Astrocyte (in vitro differentiated cells and primary cell): ENCODE measurements at regions not wholly inside any gene's neighbourhood (a gene's known extent, or its start where the extent isn't known, plus 50 kb on each side); places are given as distances from the start of the nearest gene placed in this dataset.

Source experiments
- EZH2 ChIP-seq: IDR thresholded peaks from 2 replicates; pipeline ENCODE4 v1.6.1; 2012; ENCODE audit warnings: mild to moderate bottlenecking, low read length, inconsistent platforms; ENCODE audit not compliant: insufficient read depth
- TF ChIP-seq, protein P1 (sequence below): IDR thresholded peaks from 2 replicates; pipeline ENCODE4 v1.5.1; 2011; ENCODE audit warnings: low read depth, mild to moderate bottlenecking, inconsistent platforms, low read length, moderate library complexity; ENCODE audit not compliant: insufficient read depth

- TF ChIP-seq, protein P1, sequence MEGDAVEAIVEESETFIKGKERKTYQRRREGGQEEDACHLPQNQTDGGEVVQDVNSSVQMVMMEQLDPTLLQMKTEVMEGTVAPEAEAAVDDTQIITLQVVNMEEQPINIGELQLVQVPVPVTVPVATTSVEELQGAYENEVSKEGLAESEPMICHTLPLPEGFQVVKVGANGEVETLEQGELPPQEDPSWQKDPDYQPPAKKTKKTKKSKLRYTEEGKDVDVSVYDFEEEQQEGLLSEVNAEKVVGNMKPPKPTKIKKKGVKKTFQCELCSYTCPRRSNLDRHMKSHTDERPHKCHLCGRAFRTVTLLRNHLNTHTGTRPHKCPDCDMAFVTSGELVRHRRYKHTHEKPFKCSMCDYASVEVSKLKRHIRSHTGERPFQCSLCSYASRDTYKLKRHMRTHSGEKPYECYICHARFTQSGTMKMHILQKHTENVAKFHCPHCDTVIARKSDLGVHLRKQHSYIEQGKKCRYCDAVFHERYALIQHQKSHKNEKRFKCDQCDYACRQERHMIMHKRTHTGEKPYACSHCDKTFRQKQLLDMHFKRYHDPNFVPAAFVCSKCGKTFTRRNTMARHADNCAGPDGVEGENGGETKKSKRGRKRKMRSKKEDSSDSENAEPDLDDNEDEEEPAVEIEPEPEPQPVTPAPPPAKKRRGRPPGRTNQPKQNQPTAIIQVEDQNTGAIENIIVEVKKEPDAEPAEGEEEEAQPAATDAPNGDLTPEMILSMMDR: no peak
- no peak for TF ChIP-seq EZH2
These were observed 299.8 kb downstream of the TMEM38B start for GRCh38 chr9:105993921-105994715.
